ENCODE measurements at regions not wholly inside any gene's neighbourhood (a gene's known extent, or its start where the extent isn't known, plus 50 kb on each side); places are given as distances from the start of the nearest gene placed in this dataset.

DNA sequence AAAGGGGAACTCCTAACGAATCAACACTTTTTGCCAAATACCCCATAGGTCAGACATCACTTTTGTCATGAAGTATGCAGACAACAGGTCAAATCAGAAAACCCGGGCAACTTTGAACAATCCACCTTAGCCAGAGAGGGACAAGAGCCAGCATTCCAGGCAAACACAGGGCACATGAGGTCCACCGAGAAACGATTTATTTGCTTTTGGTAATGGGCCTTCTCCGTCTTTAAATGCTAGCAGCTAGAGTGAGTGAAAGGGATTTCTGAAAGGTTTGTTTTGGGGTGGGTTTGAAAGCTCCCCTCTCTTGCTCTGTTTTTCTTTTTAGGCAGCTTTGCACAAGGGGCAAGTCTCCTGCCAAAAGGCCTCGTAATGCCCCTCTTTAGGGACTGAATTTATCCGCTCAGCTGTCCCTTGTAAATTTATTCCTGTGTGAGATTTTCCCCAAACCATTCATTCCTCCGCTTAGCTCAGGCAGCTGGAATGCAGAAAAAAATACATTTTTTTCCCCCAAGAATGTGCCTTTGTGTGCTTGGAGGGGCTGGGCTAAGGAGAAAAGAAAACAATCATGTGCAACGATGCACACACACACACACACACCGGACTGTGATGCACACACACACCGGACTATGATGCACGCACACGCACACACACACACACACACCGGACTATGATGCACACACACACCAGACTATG lies 196.9 kb downstream of the SNX19 start:
- no peak for DNase-seq

DNA sequence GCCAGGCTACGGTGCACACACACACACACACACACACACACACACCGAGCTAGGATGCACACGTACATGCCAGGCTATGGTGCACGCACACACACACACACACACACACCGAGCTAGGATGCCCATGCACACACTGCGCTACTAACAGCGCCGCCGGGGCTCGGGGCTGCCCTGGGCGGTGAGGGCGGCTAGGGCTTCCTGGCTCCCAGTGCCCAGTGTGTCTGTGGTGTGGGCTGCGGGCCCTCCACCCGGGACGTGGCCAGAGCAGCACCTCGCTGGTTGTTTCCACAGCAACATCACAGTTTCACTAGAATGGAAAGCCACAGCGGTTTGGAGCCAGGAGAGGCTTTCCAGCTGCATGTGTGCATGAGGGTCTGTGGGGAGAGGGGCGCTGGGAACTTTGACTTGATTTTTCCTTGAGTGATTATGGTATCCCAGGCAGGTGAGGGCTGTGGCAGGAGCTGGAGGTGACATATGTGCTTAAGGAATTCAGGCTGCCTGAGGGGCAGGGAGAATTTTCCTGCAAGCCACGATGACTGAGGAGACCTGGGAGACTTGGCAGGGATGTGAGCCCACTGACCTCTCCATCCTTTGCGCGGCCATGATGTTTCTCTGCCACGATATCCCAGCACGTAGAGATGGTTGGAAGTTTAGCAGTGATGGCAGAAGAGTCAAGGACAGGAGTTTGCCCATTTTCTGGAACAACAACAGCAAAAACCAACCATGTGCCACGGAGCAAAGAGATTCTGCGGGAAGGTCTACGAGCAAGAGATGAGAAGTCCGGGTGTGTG lies 195.9 kb downstream of the SNX19 start:
- no peak for DNase-seq

DNA sequence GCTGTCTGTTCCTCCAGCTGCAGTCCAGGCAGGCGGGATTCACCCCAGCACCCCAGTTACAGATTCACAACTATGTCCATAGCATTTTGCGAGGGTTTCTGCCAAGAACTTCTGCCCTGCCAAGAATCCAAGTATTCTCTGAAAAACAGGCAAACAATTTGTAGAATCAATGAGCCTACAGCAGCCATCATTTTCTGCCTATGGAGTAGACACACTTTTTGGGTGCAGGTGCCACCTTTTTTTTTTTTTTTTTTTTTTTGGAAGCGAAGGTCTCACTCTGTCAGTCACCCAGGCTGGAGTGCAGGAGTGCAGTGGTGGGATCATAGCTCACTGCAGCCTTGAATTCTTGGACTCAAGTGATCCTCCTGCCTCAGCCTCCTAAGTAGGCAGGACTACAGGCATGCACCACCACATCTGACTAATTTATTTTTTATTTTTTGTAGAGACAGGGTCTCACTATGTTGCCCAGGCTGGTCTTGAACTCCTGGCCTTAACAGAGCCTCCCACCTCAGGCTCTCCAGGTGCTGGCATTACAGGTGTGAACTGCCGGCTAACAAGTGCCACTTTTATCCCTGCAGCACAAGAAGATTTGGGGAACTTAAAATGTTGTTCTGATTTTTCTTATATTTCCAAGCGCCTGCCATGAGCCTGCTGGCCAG lies 195.1 kb downstream of the SNX19 start:
- DNase-seq: no peak

DNA sequence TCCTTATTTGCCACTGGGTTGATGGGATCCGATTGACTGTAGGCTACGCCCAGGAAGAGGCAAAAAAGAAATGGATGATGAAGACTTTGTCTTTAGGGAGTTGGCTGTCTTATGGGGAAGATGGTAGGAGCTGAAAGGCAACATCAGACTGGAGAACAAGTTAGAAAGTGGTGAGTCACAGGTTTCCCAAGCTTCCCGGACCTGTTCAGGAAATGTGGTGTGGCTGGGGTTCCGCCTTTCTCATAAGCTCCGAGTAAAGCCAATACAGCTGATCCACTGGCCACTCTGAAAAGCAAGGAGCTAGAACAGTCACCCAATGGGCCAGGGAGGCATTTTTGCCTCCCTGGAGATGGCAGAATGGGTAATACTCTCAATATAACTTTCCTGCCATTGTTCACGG lies 194.5 kb downstream of the SNX19 start:
- DNase-seq: no peak

DNA sequence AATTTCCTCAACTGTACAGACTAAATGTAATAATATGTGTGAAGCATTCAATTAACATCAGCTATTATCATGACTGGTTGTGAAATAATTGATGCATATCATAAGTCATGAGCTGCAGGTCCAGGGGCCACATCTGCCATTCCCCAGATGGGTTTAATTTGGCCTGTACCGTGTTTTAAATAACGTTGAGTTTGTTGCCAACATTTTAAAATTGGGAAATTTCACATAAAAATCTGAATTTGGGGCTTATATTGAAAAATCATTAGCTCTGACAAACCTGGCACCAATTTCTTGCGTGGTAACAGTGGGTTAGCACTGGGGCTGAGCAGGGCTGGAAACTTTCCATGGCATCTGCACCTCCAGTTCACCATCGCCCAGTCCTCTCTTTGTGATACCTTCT lies 193.9 kb downstream of the SNX19 start:
- DNase-seq: no peak

DNA sequence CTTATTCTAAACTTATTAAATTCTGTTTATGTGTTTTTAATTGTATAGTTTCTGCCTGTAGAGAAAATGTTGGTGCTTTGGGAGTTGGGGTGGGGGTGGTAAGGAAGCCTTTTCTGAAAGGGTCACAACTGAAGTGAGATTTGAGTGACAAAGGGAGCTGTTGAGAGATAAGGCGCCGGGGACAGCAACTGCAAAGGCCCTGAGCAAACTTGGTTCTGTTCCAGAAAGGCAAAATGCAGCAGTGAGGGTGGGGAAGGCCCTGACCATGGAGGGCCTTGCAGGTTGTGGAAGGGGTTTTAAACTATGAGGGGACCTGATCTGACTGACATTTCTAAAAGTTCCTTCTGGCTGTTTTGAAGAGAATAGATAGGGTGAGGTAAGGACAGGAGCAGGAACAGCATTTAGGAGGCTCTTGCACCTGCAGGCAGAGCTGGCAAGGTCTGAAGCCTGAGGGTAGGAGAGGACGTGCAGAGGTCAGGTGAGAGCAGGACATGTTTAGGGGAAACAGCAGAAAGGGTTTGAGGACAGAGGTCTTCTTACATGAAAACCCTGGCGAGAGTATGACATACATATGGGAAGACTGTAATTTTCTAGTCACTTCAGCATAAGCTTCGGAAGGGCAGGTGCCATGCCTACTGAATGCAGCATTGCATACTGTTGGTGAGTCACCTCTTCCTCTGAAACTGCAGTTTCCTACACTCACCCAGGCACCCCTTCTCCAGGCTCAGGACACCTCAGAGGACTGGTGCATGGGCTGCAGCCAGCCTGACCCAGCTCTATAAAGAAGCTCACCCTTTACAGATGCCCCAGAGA lies 190.7 kb downstream of the SNX19 start:
- no peak for DNase-seq

DNA sequence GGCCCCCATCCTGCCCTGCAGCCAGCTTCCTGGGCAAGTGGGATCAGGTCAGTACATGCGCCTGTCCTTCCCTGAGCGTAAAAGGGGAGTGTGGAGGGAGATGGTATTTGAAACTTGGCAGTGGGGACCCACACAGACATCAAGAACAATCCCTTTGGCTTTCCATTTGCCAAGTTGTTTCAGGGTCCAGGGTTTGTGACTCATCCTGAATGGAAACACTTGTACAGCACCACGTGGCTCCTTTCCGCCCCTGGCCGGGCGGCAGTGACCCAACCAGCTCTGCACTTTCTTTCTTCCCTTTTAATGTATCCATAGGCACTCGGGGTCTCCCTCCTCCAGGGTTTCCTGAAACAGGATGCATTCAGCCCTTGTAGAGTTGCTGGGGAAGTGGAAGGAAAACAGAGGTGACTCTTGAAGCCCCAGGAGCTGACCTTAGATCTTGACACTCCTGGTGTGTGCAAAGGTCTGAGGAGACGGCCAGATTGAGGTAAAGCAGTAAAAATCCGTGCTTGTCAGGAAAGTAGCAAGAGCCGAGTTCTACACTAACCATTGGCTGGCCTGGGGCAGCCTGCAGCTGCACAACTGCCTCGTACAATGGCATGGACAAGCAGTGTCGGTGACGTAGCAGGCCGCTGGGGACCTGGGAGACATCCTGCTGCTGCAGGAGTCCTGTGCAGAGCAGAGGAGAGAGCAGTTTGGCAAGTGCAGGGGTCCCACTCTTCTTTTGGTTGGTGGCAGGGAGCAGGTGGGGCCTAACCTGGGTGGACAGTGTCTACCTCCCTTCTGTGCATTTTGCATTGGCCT lies 189.8 kb downstream of the SNX19 start:
- no peak for DNase-seq

DNA sequence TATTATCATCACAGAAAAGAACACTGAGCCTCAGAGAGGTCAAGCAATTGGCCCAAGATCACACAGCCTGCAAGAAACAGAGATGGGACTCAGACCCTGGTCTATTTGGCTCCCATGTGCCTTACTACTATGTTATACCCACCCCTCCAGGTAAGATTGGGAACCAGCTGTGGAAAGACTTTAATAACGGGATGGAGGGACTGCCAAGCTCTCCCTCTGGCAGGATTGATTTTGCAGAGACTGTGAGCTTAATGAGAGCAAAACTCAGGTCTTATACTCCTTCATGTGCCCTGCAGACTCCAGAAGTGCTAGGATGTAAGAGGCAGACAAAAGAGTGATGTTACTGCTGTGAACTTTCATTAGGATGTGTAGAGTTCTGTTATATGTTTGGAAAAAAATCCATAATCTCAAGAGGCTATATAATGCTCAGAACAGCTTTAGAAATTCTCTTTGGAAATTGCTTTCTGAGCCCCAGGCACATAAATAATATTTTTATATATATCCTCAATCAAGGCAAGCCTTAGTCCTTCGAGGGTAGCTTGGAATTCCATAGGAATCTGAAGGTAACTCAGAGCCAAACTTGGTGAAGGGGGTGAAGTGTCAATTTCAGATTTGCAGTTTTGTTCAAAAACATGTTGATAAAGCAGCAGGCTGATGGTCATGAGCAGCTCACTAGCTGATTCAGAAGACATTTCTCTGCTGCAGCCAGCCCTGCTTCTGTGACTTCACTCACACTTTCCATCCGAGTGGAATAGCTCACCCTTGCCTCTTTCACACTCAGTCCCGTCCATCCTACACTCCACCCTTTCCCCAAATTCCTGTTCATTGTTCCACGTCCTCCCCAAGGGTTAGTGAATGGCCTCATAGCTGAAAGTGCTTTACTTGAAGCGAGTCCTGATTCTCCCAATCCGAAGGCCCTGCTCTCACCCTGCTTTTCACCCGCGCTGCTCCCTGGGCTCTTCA lies 188.8 kb downstream of the SNX19 start:
- DNase-seq: no peak

DNA sequence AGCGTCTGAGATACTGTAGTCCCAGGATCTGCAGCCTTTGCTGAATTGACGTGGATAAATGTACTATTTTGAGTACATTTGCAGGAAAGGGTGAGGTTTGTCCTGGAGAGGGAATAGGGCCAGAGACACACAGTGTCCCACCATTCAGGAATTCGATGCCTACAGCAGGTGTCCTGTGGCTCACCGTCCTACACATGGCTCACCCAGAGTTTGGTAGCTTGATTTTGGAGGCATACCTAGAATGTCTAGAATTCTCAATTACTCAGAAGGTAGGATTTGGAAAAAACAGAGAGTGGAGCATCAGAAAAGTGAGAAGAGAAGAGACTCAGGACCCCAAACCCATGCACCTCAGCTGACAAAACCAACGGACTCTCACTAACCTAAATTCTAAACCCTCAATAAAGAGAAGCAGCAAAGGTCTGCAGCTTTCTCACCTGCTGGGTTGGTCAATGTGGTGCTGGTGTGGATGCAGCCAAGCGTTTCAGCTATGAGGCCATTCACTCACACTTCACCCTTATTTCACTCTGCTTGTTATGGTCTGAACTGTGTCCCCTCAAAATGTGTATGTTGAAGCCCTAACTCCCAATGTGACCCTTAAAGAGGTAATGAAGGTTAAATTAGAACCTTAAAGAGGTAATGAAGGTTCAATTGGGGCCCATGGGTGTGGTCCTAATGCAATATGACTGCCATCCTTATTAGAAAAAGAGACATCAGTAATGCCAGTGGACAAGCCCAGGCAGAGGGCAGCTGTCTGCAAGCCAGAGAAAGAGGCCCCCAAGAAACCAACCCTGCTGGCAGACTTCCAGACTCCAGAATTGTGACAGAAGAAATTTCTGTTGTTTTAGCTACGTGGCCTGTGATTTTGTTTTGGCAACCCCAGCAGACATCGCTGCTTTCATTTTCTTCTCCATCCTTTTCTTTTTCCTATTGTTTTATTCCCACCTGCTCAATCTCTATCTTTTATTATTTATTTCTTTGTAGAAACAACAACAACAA lies 187.8 kb downstream of the SNX19 start:
- no peak for DNase-seq

DNA sequence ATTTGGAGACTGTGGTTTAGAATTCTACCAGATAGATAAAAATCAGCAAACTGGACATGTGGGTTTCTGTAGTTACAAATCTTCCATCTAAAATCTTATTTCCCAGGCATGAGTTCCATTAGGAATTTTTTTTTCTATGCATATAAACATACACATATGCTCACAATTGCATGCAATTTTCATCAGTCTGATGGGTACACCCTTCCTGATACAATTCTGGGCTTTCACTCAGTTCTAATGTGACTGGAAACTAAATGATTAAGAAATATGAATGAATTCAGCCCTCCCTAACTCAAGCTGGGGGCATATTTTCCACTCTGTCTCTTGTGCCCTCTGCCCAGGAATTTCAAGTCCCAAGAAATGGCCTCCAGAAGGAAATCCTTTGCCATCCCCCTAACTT lies 187.1 kb downstream of the SNX19 start:
- no peak for DNase-seq

DNA sequence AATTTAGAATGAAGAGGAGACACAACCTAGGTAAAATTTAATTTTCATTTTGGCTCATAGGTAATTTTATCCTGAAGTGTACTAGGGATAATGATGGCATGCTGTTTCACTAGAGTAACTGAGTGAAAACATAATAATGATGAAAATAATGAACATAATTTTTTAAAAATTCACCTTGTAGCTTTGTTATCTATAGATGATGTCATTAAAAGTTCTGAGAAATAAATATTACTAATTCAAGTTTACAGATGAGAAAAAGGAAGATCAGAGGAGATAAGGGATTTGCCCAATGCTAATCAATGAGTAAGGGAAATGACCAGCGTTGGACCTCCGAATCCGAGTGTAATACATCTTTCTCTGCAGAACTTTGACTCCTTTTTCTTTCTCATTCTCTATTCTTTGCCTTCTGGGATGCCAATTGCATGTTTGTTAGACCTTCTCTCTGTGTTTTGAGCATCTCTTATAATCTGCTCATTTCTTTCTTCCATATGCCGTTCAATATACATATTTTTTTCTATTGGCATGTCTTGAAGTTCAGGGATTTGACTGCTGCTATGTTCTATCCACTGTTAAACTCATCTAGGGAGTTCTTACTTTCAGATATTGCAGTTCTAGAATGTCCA lies 186.5 kb downstream of the SNX19 start:
- DNase-seq: no peak

DNA sequence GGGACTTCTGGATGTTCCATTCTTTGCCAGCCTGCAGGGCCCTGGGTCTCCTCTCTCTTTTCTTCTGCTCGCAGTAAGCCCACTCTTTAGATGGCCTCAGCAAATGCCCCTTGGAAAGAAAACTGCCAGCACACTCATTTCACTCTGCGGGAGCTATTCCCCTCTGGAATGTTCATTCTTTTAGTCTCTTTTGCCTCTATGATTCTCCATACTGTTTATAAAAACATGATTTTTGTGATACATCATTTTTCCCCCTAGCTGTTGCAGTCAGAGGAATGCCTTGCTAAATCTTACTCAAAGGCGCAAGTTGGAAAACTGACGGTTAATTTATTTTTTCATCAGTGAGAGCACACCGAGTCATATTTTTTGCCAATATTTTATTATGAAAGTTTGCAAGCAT lies 184.9 kb downstream of the SNX19 start:
- DNase-seq: no peak

DNA sequence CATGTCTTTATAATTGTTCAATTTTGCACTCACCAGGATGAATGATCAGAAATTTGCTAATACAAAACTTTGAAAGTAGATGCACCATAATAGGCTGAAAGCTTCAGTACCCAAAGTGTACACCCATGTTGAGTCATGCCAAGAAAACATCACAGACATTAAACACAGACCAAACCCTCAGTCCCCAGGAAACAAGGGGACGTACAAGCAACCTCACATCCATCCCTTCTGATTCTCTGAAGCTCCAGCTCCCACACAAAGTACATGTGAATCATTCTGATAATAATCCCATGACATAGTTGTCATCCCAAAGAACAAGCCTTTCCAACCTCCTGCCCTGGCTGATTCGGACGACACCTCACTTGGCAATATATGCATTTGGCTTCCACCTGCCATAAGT lies 183.8 kb downstream of the SNX19 start:
- no peak for DNase-seq

DNA sequence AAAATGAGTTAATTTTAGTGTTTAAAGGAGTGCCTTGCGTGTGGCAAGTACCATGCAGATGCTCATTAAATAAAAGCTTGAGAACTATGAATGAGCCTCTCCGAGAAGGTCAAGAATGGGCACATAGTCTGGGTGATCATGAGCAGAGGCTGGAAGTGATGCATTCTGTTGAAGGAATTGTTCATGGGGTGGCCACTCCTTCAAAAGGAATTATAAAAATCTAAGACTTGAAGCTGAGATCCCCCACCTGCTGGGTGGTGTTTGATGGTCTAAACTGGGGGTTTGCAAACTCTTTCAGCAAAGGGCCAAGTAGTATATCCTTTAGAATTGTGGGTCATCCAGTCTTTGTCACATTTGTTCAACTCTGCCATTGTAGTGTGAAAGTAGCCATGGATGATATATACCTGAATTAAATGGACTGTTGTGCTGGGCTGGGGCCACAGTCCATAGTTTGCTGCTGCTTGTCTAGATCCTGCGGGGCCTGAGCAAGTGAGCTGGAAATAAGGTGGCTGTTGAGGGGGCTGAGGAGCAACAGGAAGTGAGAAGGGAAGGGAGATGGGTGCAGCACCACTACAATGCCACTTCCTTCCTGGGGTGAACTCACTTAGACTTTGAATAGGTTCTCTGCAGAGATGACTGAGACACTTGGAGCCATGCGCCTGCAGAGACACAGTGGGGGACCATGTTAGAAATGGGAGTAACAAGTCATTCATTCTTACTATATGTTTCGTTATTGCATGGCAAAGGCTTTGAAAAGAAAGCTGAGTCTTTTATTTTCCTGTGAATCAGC lies 179.0 kb downstream of the SNX19 start:
- no peak for DNase-seq

DNA sequence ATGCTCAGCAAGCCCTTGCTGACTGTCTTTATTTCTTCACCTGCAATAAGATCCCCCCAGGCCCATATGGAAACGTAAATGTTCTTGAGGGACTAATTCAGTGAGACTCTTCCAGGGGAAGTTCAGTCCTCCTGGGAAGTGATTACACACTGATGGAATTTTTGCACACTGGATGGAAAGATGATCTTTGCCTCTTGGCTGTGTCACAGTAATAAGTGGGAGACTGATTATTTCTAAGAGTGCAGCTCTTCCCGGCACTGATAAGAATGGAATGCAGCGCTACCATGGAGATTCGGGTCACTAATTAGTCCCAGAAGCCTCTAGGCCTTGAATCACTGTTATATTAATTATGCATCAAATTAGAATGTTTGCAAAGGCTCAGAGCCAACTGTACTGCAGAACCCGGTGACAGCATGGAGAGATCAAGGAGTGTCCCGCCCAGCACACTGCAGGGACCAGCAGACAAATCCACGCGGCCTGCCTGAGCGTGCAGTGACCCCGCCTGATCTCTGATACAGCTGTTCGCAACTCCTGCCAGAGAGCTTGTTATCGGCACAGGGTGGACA lies 178.3 kb downstream of the SNX19 start:
- DNase-seq: no peak

DNA sequence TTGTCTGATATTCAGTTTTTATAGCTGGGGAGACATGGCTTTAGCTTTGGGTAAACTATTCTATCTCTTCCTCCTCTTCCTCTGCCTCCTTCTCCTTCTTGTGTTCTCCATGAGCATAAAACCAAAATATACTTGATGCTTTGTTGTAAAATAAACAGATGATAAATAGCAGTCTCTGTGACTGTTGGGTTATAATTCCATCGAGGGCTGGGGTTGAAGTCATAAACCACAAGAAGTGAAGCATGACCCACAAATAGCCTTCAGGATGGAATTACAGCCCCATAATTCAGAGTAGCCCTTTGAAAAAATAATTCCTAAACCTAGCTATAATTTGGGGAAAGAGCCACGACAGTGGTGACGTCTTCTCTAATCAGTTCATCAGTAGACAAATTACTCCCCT lies 177.7 kb downstream of the SNX19 start:
- DNase-seq: no peak

DNA sequence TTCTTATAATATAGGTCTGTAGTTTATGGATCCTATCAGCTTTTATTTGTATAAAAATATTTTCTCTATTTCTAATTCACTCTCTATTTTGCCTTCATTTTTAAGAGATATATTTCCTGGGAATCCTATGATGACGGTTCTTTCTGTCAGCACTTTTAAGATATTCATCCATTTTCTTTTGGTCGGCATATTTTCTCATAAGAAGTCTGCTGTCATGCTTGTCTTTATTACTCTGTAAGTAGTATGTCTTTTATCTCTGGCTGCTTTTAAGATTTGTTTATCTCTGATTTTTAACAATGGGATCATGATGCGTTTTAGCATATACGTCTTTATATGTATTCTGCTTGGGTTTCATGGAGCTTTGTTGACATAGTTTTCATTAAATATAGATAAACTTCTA lies 175.5 kb downstream of the SNX19 start:
- DNase-seq: no peak

DNA sequence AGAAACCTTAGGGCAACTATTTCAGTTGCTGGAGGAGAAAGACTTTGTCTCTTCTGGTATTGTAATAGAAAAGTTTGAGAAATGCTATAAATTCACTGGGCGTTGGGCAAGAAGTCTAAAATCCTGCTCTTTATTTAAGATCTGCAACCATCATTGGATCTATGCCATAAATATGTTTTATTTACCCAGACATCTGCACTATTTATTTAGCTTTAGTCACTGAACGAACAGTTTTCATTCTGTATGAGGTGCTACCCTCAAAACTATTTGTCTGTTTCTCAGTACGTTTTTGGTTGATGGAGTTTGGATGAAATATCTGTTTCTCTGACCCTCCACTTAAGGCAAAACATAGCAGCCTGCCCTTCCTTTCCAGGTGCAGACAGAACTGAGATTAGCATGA lies 171.5 kb downstream of the SNX19 start:
- DNase-seq: no peak

Measured in NCI-H1092 (cell line).